NCI-H82 treated with DMSO at 0.1 percent for 48 hours (cell line): ENCODE measurements at regions not wholly inside any gene's neighbourhood (a gene's known extent, or its start where the extent isn't known, plus 50 kb on each side); places are given as distances from the start of the nearest gene placed in this dataset.
A peak's percentile ranks its signal among the peaks of the same experiment; 100 is the strongest.
"Not testable (repeated sequence)": the region's sequence is repeated elsewhere in the genome, so short reads cannot be mapped to it uniquely, and the experiment has no call there.

Source experiments
- DNase-seq: peaks from one replicate; lab custom pipeline; 2025; ENCODE audit not compliant: unreplicated experiment; lab: John Stamatoyannopoulos, UW

DNA sequence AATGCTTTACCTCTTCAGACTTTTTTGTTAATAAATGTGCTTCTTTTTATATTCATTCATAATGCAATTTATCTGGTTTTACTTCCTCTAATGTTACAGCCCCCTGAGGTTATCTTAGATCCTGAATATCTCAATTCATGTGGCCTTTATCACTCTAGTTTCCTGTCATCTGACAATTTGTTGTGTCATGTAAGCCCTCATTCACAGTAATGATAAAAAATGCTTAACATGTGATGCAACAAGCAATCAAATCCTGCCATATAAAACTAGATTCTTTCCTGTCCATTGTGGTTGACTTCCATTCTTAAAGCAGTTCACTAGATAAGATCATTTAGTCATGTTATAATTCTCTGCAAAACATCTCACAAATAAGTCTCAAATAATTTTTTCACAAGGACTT is 991.2 kb upstream of the ACO1 start:
- no peak for DNase-seq

- peak; percentile 5 for DNase-seq
Observed at GRCh38 chr9:31394015-31394473, 990.4 kb upstream of the ACO1 start.

DNA sequence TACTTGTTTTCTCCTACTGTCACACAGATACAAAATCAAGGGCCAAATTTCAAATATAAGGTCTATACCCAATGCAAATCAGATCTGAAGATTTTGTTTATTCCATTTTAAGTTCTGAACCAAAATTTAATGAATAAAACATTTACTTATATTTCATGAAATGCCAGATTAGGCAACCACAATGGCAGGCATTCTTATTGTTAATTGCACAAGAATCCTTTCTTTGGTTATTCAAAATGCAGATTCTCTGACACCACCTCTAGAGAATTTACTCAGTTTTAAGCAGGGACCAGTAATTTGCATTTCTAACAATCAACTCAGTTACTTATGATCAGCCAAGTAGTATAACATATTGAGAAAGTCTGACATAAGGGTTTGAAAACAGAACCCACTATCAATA is 972.4 kb upstream of the ACO1 start:
- DNase-seq, result no peak

GRCh38 chr9:31415164-31415563 is 969.3 kb upstream of the ACO1 start:
- no peak for DNase-seq

- no peak for DNase-seq
Observed at GRCh38 chr9:31418419-31418818, 966.0 kb upstream of the ACO1 start.

GRCh38 chr9:31443630-31444457 is 940.6 kb upstream of the ACO1 start:
- DNase-seq, result not testable (repeated sequence)

GRCh38 chr9:31445357-31445756 is 939.1 kb upstream of the ACO1 start:
- no peak for DNase-seq

DNA sequence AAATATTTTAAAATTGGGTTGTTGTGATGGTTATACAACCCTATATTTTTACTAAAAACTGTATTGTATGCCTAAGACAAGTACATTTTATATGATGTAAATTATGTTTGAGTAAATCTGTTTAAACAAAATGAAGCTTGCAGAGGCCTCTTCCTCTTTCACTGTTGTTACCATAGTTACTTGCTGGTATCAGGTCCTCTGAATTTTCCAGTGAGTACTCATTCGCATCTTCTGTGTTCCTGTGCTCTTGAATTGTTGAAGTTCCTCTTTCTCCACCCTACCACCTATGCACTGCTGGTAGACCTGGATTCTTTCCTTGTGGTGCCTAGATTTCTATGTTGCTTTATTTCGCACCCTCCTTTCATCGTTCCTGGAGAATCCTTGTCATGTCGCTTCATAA is 938.5 kb upstream of the ACO1 start:
- no peak for DNase-seq

GRCh38 chr9:31467075-31467474 is 917.4 kb upstream of the ACO1 start:
- DNase-seq, result no peak

DNA sequence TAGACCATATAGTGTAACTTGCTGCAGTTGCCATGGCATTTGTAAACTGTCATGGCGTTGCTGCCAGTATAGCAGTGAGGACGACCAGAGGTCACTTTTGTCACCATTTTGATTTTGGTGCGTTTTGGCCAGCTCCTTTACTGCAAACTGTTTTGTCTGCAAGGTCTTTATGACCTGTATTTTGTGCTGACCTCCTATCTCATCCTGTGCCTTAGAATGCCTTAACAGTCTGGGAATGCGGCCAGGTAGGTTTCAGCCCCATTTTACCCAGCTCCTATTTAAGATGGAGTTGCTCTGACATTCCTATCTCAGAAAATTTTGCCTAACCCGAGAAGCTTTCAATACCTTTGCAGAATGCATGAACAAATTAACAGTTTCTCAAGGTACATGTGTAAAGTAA is 914.4 kb upstream of the ACO1 start:
- DNase-seq, result no peak

- no peak for DNase-seq
Observed at GRCh38 chr9:31471010-31471409, 913.4 kb upstream of the ACO1 start.

GRCh38 chr9:31486630-31487029 is 897.8 kb upstream of the ACO1 start:
- DNase-seq, result no peak

- no peak for DNase-seq
Observed at GRCh38 chr9:31490551-31491106, 893.8 kb upstream of the ACO1 start.

- no peak for DNase-seq
Observed at GRCh38 chr9:31492229-31492628, 892.2 kb upstream of the ACO1 start.

DNA sequence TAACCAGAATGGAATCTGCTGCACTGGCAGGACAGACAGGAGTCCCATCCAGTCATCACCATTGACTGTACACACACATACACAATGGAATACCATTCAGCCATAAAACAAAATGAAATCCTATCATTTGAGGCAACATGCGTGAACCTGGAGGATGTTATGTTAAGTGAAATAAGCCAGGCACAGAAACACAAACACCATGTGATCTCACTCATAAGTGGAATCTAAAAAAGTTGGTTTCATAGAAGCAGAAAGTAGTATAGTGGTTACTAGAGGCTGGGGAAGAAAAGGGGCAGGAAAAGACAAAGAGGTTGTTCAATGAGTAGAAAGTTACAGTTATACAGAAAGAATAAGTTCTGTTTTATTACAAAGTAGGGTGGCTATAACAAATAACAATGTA is 884.0 kb upstream of the ACO1 start:
- DNase-seq, result no peak

DNA sequence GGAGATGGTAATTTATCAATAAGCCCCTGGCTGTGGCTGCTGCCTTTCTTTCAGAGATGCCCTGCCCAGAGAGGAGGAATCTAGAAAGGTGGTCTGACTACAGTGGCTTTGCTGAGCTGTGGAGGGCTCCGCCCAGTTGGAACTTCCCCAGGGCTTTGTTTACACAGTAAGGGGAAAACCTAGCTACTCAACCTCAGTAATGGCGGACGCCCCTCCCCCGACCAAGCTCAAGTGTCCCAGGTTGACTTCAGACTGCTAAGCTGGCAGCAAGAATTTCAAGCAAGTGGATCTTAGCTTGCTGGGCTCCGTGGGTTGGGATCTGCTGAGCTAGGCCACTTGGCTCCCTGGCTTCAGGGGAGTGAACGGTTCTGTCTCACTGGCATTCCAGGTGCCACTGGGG is 865.4 kb upstream of the ACO1 start:
- DNase-seq, result no peak

DNA sequence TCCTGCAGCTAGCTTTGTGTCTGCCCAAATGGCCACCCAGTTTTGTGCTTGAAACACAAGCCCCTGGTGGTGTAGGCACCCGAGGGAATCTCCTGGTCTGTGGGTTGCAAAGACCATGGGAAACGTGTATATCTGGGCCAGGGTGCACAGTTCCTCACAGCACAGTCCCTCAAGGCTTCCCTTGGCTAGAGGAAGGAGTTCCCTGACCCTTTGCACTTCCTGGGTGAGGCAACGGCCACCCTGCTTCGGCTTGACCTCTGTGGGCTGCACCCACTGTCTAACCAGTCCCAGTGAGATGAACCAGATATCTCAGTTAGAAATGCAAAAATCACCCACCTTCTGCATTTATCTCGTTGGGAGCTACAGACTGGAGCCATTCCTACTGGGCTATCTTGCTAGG is 865.0 kb upstream of the ACO1 start:
- DNase-seq, result no peak

- DNase-seq, result no peak
Observed at GRCh38 chr9:31519826-31520225, 864.6 kb upstream of the ACO1 start.

GRCh38 chr9:31520301-31521085 is 864.0 kb upstream of the ACO1 start:
- DNase-seq, result no peak

- no peak for DNase-seq
Observed at GRCh38 chr9:31535651-31536050, 848.8 kb upstream of the ACO1 start.

GRCh38 chr9:31536471-31536870 is 848.0 kb upstream of the ACO1 start:
- DNase-seq, result no peak

- DNase-seq, result no peak
Observed at GRCh38 chr9:31541721-31542281, 842.6 kb upstream of the ACO1 start.
